ENCODE measurements at regions not wholly inside any gene's neighbourhood (a gene's known extent, or its start where the extent isn't known, plus 50 kb on each side); places are given as distances from the start of the nearest gene placed in this dataset.

DNA sequence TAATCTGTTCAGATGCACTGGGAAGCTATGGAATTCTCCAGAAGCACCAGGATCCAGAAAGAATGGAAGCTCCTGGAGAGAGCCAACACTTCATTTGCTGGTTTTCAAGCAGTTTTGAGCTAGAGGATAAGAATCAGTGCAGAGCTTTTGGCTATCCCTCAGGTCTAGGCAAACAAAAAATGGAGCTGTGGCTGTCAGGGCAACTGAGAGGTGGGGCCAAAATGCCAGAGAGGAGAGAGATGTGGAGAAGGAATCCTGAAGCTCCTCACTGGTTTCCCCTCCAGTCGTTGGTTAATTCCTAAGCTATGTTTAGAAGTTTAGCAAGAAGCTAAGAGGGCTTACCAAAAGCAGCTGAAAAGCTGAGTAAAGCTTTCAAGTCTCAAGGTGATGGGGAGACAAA lies 294.2 kb upstream of the JARID2 start:
- TF ChIP-seq, protein P1, sequence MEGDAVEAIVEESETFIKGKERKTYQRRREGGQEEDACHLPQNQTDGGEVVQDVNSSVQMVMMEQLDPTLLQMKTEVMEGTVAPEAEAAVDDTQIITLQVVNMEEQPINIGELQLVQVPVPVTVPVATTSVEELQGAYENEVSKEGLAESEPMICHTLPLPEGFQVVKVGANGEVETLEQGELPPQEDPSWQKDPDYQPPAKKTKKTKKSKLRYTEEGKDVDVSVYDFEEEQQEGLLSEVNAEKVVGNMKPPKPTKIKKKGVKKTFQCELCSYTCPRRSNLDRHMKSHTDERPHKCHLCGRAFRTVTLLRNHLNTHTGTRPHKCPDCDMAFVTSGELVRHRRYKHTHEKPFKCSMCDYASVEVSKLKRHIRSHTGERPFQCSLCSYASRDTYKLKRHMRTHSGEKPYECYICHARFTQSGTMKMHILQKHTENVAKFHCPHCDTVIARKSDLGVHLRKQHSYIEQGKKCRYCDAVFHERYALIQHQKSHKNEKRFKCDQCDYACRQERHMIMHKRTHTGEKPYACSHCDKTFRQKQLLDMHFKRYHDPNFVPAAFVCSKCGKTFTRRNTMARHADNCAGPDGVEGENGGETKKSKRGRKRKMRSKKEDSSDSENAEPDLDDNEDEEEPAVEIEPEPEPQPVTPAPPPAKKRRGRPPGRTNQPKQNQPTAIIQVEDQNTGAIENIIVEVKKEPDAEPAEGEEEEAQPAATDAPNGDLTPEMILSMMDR (IDR thresholded peaks at IDR 0.05; ENCODE audit: poor library complexity, severe bottlenecking): no peak
- TF ChIP-seq TAF1 (IDR thresholded peaks at IDR 0.05; ENCODE audit: low read depth): no peak
